K562 (cell line): ENCODE measurements at regions not wholly inside any gene's neighbourhood (a gene's known extent, or its start where the extent isn't known, plus 50 kb on each side); places are given as distances from the start of the nearest gene placed in this dataset.

ENCODE experiments used
- ATF1 ChIP-seq, 2 experiments: fragments of 450-650 bp in 1 of 2; IDR thresholded peaks; 2 replicates each; pipeline ENCODE4 v1.6.1; 2016; ENCODE audit warnings: missing compliant biosample characterization in 1 of 2, missing genetic modification characterization in 1 of 2
- CBX8 ChIP-seq: fragments of 200-600 bp; sonication (generic); IDR thresholded peaks from 2 replicates; pipeline ENCODE4 v1.6.1; 2012; ENCODE audit warnings: borderline replicate concordance, mixed run types, low read depth, mild to moderate bottlenecking, moderate library complexity, mixed read lengths, low read length, control low read depth, inconsistent platforms; ENCODE audit not compliant: poor library complexity, severe bottlenecking; ENCODE audit errors: extremely low read depth
- CTBP1 ChIP-seq: fragments of 450-650 bp; IDR thresholded peaks from 2 replicates; pipeline ENCODE4 v1.6.1; 2016; ENCODE audit warnings: borderline replicate concordance
- IRF1 ChIP-seq: sonication (generic); formaldehyde crosslinking; IDR thresholded peaks from 2 replicates; pipeline ENCODE4 v1.8.0; 2022; ENCODE audit warnings: missing genetic modification reagents, mild to moderate bottlenecking, borderline replicate concordance
- MCM2 ChIP-seq: fragments of 450-650 bp; IDR thresholded peaks from 2 replicates; pipeline ENCODE4 v1.6.1; 2017; ENCODE audit warnings: low read depth, mild to moderate bottlenecking
- MNT ChIP-seq, 2 experiments: fragments of 450-650 bp; conservative IDR thresholded peaks; 2 replicates each; pipeline ENCODE4 v1.6.1; 2017; ENCODE audit warnings: mild to moderate bottlenecking in 2 of 2, moderate library complexity in 2 of 2
- PKNOX1 ChIP-seq: fragments of 450-650 bp; IDR thresholded peaks from 2 replicates; pipeline ENCODE4 v1.6.1; 2016
- RBBP5 ChIP-seq: fragments of 200-600 bp; sonication (generic); IDR thresholded peaks from 2 replicates; pipeline ENCODE4 v1.6.1; 2012; ENCODE audit warnings: borderline replicate concordance, mild to moderate bottlenecking, low read length, control low read depth, inconsistent platforms; ENCODE audit not compliant: insufficient read depth, poor library complexity, severe bottlenecking
- RNF2 ChIP-seq: sonication (generic); IDR thresholded peaks from 2 replicates; pipeline ENCODE4 v1.6.1; 2016
- SLC30A9 ChIP-seq: fragments of 250-450 bp; sonication (Bioruptor Pico); IDR thresholded peaks from 2 replicates; pipeline ENCODE4 v1.8.0; 2022; ENCODE audit warnings: mild to moderate bottlenecking, moderate library complexity
- STAT5B ChIP-seq: fragments of 250-450 bp; sonication (Bioruptor Pico); IDR thresholded peaks from 2 replicates; pipeline ENCODE4 v1.8.0; 2021; ENCODE audit warnings: mild to moderate bottlenecking, inconsistent platforms
- ZBTB9 ChIP-seq: fragments of 450-650 bp; formaldehyde crosslinking; IDR thresholded peaks from 2 replicates; pipeline ENCODE4 v1.4.0; 2020; ENCODE audit warnings: mild to moderate bottlenecking, moderate library complexity
- ZKSCAN1 ChIP-seq: fragments of 150-350 bp; IDR thresholded peaks from 2 replicates; pipeline ENCODE4 v1.6.1; 2016; ENCODE audit warnings: low read depth, low read length
- ZKSCAN3 ChIP-seq: fragments of 250-450 bp; sonication (Bioruptor Pico); IDR thresholded peaks from 2 replicates; pipeline ENCODE4 v1.4.0; 2020
- ZNF384 ChIP-seq: IDR thresholded peaks from 2 replicates; pipeline ENCODE4 v1.6.1; 2012; ENCODE audit warnings: low read depth, low read length, improper control_type of control experiment
- ZNF592 ChIP-seq: fragments of 450-650 bp; IDR thresholded peaks from 2 replicates; pipeline ENCODE4 v1.6.1; 2017; ENCODE audit warnings: antibody characterized with exemption, mild to moderate bottlenecking

- no peak for TF ChIP-seq ZBTB9 (CRISPR knock-in tag)
- no peak for TF ChIP-seq ATF1 (CRISPR knock-in tag; IDR thresholded peaks at IDR 0.05)
- 0 out of 2 replicates have a peak, but pooled peaks have one; percentile 6 for TF ChIP-seq ATF1 (tag; IDR thresholded peaks at IDR 0.05)
- TF ChIP-seq ZKSCAN3 = no peak
- TF ChIP-seq CTBP1 = 0 out of 2 replicates have a peak, but pooled peaks have one; percentile 27
- no peak for TF ChIP-seq CBX8
- TF ChIP-seq STAT5B (CRISPR knock-in tag) = no peak
- no peak for TF ChIP-seq IRF1 (CRISPR knock-in tag)
- no peak for TF ChIP-seq RNF2
- TF ChIP-seq SLC30A9 = no peak
- TF ChIP-seq ZNF384 = no peak
- peak; percentile 94 for TF ChIP-seq PKNOX1
- no peak for TF ChIP-seq RBBP5
- TF ChIP-seq ZNF592 = peak; percentile 74
- TF ChIP-seq ZKSCAN1 = no peak
- TF ChIP-seq MCM2 = no peak
- peak in 1 of 2 experiments; percentile 25; a peak in 1 of 4 replicates for TF ChIP-seq MNT (conservative IDR thresholded peaks at IDR 0.05)
Observed at GRCh38 chr7:84824057-84824651, 362.7 kb downstream of the SEMA3D start (continued).
